ENCODE measurements at regions not wholly inside any gene's neighbourhood (a gene's known extent, or its start where the extent isn't known, plus 50 kb on each side); places are given as distances from the start of the nearest gene placed in this dataset.

DNA sequence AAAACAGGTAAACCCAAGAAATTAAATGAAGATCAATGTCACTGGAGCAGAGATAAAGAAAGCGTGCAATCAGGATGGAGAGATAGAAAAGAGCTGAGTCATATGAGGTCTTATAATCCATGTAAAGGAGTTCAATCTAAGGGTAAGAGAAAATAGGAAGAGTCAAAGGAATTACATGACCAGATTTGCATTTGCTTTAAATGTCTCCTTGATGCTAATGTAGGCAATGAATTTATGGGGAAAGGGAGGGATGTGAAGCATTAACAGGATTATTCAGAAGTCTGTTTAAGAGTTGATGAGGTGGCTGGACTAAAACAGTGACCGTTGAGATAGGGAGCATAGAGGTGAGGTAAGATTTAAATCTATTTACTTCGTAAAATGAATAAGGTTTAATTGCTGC, 623.1 kb downstream of the MBD2 start:
- Mint-ChIP-seq H3K36me3 (no peaks in the 10 kb centered on the region), H3K9me3 (no peaks in the 10 kb centered on the region), H3K4me1 (peaks cover 4% of the 10 kb centered on the region), H3K4me3 (no peak overlapping the region), H3K27me3 (ENCODE audit: low read depth) (no peaks in the 10 kb centered on the region), H3K27ac (no peak overlapping the region)
- TF ChIP-seq, protein P1, sequence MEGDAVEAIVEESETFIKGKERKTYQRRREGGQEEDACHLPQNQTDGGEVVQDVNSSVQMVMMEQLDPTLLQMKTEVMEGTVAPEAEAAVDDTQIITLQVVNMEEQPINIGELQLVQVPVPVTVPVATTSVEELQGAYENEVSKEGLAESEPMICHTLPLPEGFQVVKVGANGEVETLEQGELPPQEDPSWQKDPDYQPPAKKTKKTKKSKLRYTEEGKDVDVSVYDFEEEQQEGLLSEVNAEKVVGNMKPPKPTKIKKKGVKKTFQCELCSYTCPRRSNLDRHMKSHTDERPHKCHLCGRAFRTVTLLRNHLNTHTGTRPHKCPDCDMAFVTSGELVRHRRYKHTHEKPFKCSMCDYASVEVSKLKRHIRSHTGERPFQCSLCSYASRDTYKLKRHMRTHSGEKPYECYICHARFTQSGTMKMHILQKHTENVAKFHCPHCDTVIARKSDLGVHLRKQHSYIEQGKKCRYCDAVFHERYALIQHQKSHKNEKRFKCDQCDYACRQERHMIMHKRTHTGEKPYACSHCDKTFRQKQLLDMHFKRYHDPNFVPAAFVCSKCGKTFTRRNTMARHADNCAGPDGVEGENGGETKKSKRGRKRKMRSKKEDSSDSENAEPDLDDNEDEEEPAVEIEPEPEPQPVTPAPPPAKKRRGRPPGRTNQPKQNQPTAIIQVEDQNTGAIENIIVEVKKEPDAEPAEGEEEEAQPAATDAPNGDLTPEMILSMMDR (IDR thresholded peaks at IDR 0.05; ENCODE audit: unreplicated experiment) = no peak
- no peak for DNase-seq (ENCODE audit: low spot score in 2 of 2, unreplicated experiment in 2 of 2)

DNA sequence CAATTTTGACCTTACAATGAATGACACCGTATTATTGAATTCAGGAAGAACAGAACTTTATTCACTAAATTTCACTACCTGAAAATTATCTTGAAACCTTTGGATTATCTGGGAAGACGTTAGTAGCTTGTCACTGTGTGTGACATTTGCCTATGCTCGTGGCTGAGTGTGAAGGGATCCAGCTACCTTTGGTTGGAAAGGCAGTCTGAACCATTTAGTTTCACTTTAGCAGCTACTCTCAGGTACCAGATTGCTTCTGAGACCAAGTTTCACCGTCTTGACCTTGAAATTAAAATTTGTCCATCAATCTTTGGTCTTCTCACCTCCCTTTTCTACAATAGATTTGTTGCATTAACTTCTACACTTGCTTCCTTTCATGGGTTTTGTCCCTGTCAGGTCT, 637.5 kb downstream of the MBD2 start:
- Mint-ChIP-seq H3K27ac (no peak overlapping the region), H3K36me3 (no peaks in the 10 kb centered on the region), H3K4me3 (no peak overlapping the region), H3K9me3 (peaks cover 16% of the 10 kb centered on the region), H3K27me3 (ENCODE audit: low read depth) (no peaks in the 10 kb centered on the region), H3K4me1 (no peaks in the 10 kb centered on the region)
- TF ChIP-seq, protein P1 (IDR thresholded peaks at IDR 0.05; ENCODE audit: unreplicated experiment) = no peak
- no peak for DNase-seq (ENCODE audit: low spot score in 2 of 2, unreplicated experiment in 2 of 2)

Data from mesothelial cell of epicardium (in vitro differentiated cells).